ENCODE measurements at regions not wholly inside any gene's neighbourhood (a gene's known extent, or its start where the extent isn't known, plus 50 kb on each side); places are given as distances from the start of the nearest gene placed in this dataset.

- no peak for DNase-seq
Measured at GRCh38 chr6:163708466-163708865, 293.9 kb downstream of the QKI start.

- DNase-seq = no peak
Measured at GRCh38 chr6:163707387-163708355, 293.2 kb downstream of the QKI start.

GRCh38 chr6:163706500-163707087, 292.1 kb downstream of the QKI start:
- DNase-seq = no peak

- no peak for DNase-seq
Measured at GRCh38 chr6:163705923-163706322, 291.4 kb downstream of the QKI start.

- DNase-seq = no peak
Measured at GRCh38 chr6:163702736-163703135, 288.2 kb downstream of the QKI start.

GRCh38 chr6:163701762-163702161, 287.2 kb downstream of the QKI start:
- DNase-seq = peak in 1 of 2 experiments; percentile 10

GRCh38 chr6:163698086-163698485, 283.6 kb downstream of the QKI start:
- no peak for DNase-seq

- DNase-seq = peak; percentile 56 to 57
Measured at GRCh38 chr6:163696311-163696710, 281.8 kb downstream of the QKI start.

GRCh38 chr6:163695414-163695864, 280.9 kb downstream of the QKI start:
- DNase-seq = no peak

GRCh38 chr6:163694988-163695398, 280.5 kb downstream of the QKI start:
- DNase-seq = no peak

GRCh38 chr6:163694072-163694471, 279.6 kb downstream of the QKI start:
- no peak for DNase-seq

- DNase-seq = no peak
Measured at GRCh38 chr6:163691049-163691448, 276.5 kb downstream of the QKI start.

- DNase-seq = no peak
Measured at GRCh38 chr6:163688739-163689362, 274.3 kb downstream of the QKI start.

GRCh38 chr6:163687075-163687474, 272.6 kb downstream of the QKI start:
- DNase-seq = no peak

GRCh38 chr6:163686301-163686700, 271.8 kb downstream of the QKI start:
- no peak for DNase-seq

GRCh38 chr6:163683105-163683622, 268.6 kb downstream of the QKI start:
- DNase-seq = no peak

- DNase-seq = no peak
Measured at GRCh38 chr6:163679753-163680152, 265.2 kb downstream of the QKI start.

- no peak for DNase-seq
Measured at GRCh38 chr6:163679012-163679660, 264.6 kb downstream of the QKI start.

- no peak for DNase-seq
Measured at GRCh38 chr6:163675611-163676010, 261.1 kb downstream of the QKI start.

- no peak for DNase-seq
Measured at GRCh38 chr6:163672710-163673109, 258.2 kb downstream of the QKI start.

- DNase-seq = no peak
Measured at GRCh38 chr6:163671791-163672190, 257.3 kb downstream of the QKI start.

- no peak for DNase-seq
Measured at GRCh38 chr6:163671355-163671754, 256.8 kb downstream of the QKI start.

GRCh38 chr6:163670336-163670735, 255.8 kb downstream of the QKI start:
- no peak for DNase-seq
